Muscle of leg (tissue), 3 donors: ENCODE measurements at regions not wholly inside any gene's neighbourhood (a gene's known extent, or its start where the extent isn't known, plus 50 kb on each side); places are given as distances from the start of the nearest gene placed in this dataset.

Experiments
- DNase-seq: peaks from one replicate; pipeline ENCODE4 v3.0.0; 2013
- H3K27ac ChIP-seq: one replicate; pipeline ENCODE4 v1.5.1; 2013; ENCODE audit warnings: mild to moderate bottlenecking, low read length, control low read depth
- H3K27me3 ChIP-seq: one replicate; pipeline ENCODE4 v1.6.1; 2013; ENCODE audit warnings: low read length; ENCODE audit not compliant: control insufficient read depth, insufficient read depth
- H3K36me3 ChIP-seq: one replicate; pipeline ENCODE4 v1.6.1; 2013; ENCODE audit warnings: low read length; ENCODE audit not compliant: control insufficient read depth, insufficient read depth
- H3K4me1 ChIP-seq: one replicate; pipeline ENCODE4 v1.6.1; 2013; ENCODE audit warnings: low read length; ENCODE audit not compliant: control insufficient read depth, insufficient read depth
- H3K4me3 ChIP-seq: one replicate; pipeline ENCODE4 v1.5.1; 2013; ENCODE audit warnings: low read length, control low read depth
- H3K9me3 ChIP-seq: replicated peaks from 2 replicates; pipeline ENCODE4 v1.6.1; 2013; ENCODE audit warnings: low read depth, low read length; ENCODE audit not compliant: control insufficient read depth
- WGBS: methylation state at CpG from one replicate; pipeline ENCODE4 v1.1.5; 2013; ENCODE audit warnings: missing lambda C conversion rate; ENCODE audit not compliant: insufficient coverage; 5-methylcytosine and 5-hydroxymethylcytosine counted together

DNA sequence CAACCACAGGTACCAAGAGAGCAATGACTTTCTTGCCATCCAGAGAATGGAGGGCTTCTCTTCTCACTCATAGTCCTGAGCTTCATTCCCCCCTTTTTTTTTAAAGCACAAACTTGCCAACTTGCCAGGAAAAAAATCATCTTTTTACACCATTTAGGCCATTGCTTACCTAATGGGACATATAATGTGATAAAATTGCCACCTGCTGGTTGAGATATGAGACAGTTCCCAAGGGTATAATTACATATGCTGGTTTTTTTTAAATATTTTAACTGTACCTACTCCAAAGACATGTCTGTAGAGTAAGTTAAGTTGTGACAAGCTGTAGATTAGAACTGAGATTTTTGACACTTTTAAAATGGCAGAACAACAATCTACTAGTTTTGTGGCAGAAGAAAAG is 519.1 kb upstream of the SEL1L start:
- no peak overlapping the region for H3K4me3 ChIP-seq
- no peak overlapping the region for H3K27ac ChIP-seq
- H3K9me3 ChIP-seq: no peaks in the 10 kb centered on the region
- DNase-seq: no peak
- H3K27me3 ChIP-seq: no peaks in the 10 kb centered on the region
- no peaks in the 10 kb centered on the region for H3K4me1 ChIP-seq
- no peaks in the 10 kb centered on the region for H3K36me3 ChIP-seq

DNA sequence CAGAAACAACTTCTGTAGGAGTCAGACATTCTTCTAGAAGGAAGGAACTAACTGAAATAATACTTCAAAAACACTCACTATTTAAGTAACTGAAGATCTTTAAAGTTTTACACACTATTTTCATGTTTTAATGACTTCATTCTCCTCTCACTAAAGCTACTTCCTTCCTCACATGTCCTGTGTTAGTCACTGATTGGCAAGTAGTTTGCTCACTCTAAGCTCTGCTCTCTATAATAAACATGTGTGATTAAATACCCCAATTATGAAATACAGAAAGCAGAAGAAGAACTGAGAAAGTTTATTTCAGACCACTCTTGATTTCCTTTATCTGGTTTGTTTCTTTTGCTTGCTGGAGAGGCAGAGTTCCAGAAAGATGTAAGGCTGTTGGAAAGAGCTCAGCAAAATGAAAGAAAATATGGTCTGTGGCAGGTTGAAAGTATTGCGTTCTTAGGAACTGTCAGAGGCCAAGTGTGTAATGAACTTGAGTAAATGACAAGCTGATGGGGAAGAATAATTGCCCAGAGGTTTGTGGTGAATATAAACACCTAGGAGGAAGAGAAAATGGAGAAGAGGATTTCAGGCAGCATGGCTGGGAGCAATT is 522.0 kb upstream of the SEL1L start:
- H3K9me3 ChIP-seq: peaks cover 2% of the 10 kb centered on the region
- no peaks in the 10 kb centered on the region for H3K27me3 ChIP-seq
- WGBS: 14% methylated on average over 1 of the region's 1 CpG
- no peak overlapping the region for H3K27ac ChIP-seq
- peak; percentile 9 for DNase-seq
- no peaks in the 10 kb centered on the region for H3K36me3 ChIP-seq
- no peak overlapping the region for H3K4me3 ChIP-seq
- H3K4me1 ChIP-seq: no peaks in the 10 kb centered on the region

DNA sequence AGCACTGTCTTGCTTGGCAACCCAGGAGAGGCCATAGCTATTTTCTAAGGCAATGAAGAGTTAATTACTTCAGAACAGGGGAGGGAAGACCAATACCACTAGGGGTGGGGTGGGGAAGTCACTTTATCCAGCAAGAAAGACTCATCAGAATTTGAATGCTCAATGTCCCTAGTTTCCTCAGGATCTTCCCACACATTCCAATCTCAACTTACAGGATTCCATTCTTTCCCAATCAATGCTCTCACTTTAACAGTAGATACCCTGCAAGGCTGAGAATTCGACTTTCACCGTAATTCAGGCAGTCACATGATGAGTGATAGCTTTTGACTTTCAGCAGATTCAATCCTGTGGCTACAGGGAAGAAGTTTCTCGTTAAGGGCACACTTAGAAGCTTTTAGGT is 526.6 kb upstream of the SEL1L start:
- no peaks in the 10 kb centered on the region for H3K36me3 ChIP-seq
- H3K4me1 ChIP-seq: no peaks in the 10 kb centered on the region
- no peak overlapping the region for H3K4me3 ChIP-seq
- DNase-seq: no peak
- no peaks in the 10 kb centered on the region for H3K27me3 ChIP-seq
- peaks cover 2% of the 10 kb centered on the region for H3K9me3 ChIP-seq
- no peak overlapping the region for H3K27ac ChIP-seq
- WGBS: 60% methylated on average over 2 of the region's 3 CpGs

DNA sequence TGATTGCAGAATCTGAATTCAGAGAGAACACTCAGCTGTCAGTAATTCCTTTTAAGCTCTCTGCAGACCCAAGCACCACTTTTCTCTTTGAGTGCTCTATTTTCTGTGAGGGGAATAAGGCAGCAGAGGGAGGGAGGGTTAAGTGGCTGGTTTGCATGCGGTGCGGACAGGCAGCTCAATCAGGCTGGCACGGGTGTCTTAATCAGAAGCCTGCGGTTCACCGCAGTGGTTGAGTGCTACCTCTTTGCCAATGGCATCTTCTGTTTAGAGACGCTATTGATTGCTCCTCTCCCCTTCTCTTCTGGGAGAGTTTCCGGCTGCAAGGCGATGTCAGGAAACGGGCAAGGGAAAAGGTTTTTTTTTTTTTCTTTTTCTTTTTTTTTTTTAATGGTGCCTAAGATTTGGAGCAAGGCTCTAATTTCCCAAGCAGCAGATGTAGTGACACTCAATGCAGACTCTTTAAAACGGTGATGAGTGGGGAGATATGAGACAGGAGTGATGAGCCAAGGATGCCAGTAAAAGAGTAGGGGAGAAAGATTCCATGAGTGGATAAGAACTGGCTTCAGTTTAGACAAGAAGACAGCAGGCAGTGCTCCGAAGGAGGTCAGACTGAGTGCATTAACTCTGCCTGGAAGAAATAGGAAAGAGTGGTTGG is 533.7 kb upstream of the SEL1L start:
- Histone ChIP-seq H3K27ac (no peak overlapping the region), H3K36me3 (no peaks in the 10 kb centered on the region), H3K27me3 (no peaks in the 10 kb centered on the region), H3K9me3 (no peaks in the 10 kb centered on the region), H3K4me3 (no peak overlapping the region), H3K4me1 (no peaks in the 10 kb centered on the region)
- no peak for DNase-seq
- WGBS: 65% methylated on average over 7 of the region's 11 CpGs

DNA sequence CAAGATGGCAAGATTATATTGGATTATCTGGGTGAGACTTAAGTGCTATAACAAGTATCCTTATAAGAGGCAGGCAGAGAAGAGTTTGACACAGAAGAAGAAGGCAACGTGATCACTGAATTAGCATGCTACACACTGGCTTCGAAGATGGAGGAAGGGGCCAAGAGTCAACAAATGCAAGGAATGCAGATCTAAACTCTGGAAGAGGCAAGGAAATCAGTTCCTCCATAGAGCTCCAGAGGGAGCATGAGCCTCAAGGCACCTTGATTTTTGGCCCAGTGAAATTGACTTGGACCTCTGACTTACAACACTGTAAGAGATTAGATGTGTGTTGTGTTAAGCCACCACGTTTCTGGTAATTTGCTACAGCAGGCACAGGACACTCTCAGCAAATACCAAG is 536.4 kb upstream of the SEL1L start:
- WGBS: 60% methylated on average over 2 of the region's 3 CpGs
- DNase-seq: no peak

DNA sequence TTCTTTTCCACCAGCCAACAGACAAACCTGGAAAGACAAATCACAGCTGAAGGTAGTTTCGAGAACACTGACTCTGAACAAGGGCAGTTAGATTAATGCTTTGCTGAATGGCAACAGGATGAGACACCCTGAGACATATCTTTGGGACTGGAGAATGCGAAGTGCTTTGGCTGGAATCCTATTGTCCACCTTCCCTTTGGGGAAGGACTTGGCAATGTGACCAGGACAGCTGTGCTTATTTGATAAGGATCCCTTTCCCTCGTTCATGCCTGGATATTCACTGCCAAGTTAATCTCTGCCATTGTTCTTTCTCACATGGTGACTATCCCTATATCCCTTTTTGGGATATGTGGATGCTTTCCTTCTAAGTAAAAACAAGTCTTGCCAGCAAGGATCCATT is 537.1 kb upstream of the SEL1L start:
- DNase-seq: no peak
- Histone ChIP-seq H3K4me1 (no peaks in the 10 kb centered on the region), H3K27me3 (no peaks in the 10 kb centered on the region), H3K9me3 (no peaks in the 10 kb centered on the region), H3K4me3 (no peak overlapping the region), H3K36me3 (no peaks in the 10 kb centered on the region), H3K27ac (no peak overlapping the region)
- WGBS: 67% methylated on average over 1 of the region's 3 CpGs

More for the DNA sequence above, 536.4 kb upstream of the SEL1L start:
- Histone ChIP-seq H3K27me3 (no peaks in the 10 kb centered on the region), H3K9me3 (no peaks in the 10 kb centered on the region), H3K27ac (no peak overlapping the region), H3K4me1 (no peaks in the 10 kb centered on the region), H3K4me3 (no peak overlapping the region), H3K36me3 (no peaks in the 10 kb centered on the region)

DNA sequence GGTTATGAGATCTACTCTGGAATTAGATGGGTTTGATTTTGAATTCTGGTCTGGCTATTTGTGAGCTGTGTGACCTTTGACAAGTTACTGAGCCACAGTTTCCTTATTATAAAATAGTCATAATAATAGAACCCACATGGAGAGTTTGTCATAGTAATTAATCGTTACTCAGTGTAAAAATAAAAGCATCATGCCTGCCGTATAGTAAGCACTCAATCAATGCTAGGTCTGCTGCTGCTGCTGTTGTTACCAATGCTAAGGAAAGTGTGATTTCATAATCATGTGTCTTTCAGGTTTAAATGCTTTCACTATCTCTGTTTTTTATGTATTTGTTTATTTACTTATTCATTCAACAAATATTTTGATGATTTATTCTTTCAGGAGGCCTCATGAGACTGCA is 539.9 kb upstream of the SEL1L start:
- DNase-seq: no peak
- Histone ChIP-seq H3K36me3 (no peaks in the 10 kb centered on the region), H3K4me1 (no peaks in the 10 kb centered on the region), H3K4me3 (no peak overlapping the region), H3K27me3 (no peaks in the 10 kb centered on the region), H3K27ac (no peak overlapping the region), H3K9me3 (no peaks in the 10 kb centered on the region)
- no CpG with 5 or more reads among the region's 2 CpGs for WGBS

DNA sequence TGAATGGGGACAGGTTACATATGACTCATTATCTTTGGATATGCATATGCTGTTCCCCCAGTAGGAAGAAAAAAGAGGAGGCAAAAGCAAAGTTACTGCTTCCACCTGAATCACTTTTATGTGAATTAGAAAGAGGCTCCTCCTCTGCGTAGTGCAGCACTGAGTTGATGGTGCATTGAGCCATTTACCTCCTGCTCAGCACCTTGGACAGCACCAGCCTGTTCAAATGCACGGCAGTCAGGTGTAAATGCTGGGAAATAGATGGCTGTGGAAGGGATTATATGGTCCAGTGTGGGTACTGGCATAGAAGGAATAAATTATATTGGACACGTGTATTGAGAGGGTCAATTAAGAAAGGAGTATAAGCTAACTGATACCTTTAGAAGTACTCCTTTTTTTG is 541.9 kb upstream of the SEL1L start:
- DNase-seq: peak; percentile 60
- no peaks in the 10 kb centered on the region for H3K36me3 ChIP-seq
- no peak overlapping the region for H3K4me3 ChIP-seq
- H3K9me3 ChIP-seq: no peaks in the 10 kb centered on the region
- no peak overlapping the region for H3K27ac ChIP-seq
- no peaks in the 10 kb centered on the region for H3K4me1 ChIP-seq
- WGBS: 13% methylated on average over 2 of the region's 3 CpGs
- H3K27me3 ChIP-seq: no peaks in the 10 kb centered on the region

DNA sequence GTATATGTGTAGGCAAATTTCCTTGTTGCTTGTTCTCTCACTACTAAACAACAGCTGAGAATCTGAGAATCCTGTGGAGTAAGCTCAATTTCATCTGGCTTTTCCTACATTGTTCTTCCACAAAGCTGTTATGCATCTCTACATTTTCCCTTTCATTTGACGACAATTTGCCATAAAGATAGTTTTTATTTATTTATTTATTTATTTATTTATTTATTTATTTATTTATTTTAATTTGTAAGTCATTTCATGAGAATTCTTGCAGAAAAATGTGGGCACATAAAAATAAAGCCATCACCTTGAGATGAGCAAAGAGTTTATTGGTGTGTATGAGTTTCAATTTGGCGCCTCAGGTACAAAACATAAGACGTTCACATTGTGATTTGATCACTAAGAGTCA is 545.9 kb upstream of the SEL1L start:
- no peaks in the 10 kb centered on the region for H3K36me3 ChIP-seq
- WGBS: no CpG with 5 or more reads among the region's 3 CpGs
- H3K27me3 ChIP-seq: no peaks in the 10 kb centered on the region
- no peak overlapping the region for H3K4me3 ChIP-seq
- DNase-seq: no peak
- no peaks in the 10 kb centered on the region for H3K4me1 ChIP-seq
- no peak overlapping the region for H3K27ac ChIP-seq
- H3K9me3 ChIP-seq: no peaks in the 10 kb centered on the region

DNA sequence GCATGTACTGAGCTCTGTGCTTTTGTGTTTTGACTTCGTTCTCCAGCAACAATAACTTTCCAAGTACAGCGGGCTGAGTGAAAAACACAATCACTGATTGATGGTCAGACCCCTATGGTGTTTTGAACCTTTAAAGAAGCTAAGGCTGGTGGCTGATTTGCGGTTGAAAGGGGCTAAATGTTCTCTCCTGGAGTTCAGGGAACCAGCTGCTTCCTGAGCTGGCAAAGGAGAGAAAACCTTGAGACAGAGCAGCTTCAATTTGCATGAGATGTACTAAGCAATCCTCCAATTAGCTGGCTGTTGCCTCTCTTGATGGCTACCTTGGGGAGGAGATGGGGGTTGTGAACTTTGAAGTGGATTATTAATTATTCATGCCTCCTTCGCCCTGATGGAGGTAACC is 546.7 kb upstream of the SEL1L start:
- Histone ChIP-seq H3K27ac (no peak overlapping the region), H3K36me3 (no peaks in the 10 kb centered on the region), H3K27me3 (no peaks in the 10 kb centered on the region), H3K9me3 (no peaks in the 10 kb centered on the region), H3K4me1 (no peaks in the 10 kb centered on the region), H3K4me3 (no peak overlapping the region)
- 0% methylated on average over 1 of the region's 4 CpGs for WGBS
- no peak for DNase-seq

DNA sequence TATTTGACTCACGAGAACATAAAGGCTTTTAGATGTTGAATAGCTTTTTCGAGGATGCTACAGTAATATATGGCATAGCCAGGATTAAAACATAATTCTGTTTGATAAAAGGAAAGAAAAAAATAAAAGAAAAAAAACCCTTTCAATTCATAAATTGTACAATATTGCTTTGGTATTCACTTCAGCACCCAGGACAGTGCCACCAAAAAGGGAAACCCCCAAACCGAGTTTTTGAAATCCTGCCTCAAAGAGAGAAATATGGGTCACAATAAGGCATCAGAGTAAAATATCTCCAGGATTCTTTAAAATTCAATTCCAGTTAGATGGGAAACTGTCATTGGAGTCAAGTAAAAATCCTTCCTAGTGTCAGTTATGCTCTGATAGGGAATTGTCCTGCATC is 551.2 kb upstream of the SEL1L start:
- no peaks in the 10 kb centered on the region for H3K4me1 ChIP-seq
- WGBS: no CpG with 5 or more reads among the region's 3 CpGs

More for the DNA sequence above, 551.2 kb upstream of the SEL1L start:
- Histone ChIP-seq H3K36me3 (no peaks in the 10 kb centered on the region), H3K9me3 (no peaks in the 10 kb centered on the region), H3K27ac (no peak overlapping the region), H3K4me3 (no peak overlapping the region), H3K27me3 (no peaks in the 10 kb centered on the region)
- peak; percentile 2 for DNase-seq
